ENCODE measurements at regions not wholly inside any gene's neighbourhood (a gene's known extent, or its start where the extent isn't known, plus 50 kb on each side); places are given as distances from the start of the nearest gene placed in this dataset.

- Histone ChIP-seq H3K9me3 (ENCODE audit: insufficient read depth, low read length) (no peaks in the 10 kb centered on the region; the same call in 1 of the 2 replicates), H3K36me3 (ENCODE audit: low read length) (no peaks in the 10 kb centered on the region), H3K4me3 (ENCODE audit: insufficient read depth, low read length, poor library complexity, severe bottlenecking) (no peak overlapping the region), H2AFZ (ENCODE audit: low read depth, low read length, severe bottlenecking) (no peak overlapping the region), H3F3A (ENCODE audit: insufficient read depth) (no peaks in the 10 kb centered on the region), H3K9me2 (replicated peaks; ENCODE audit: insufficient read depth, low read length) (no peaks in the 10 kb centered on the region), H3K4me2 (ENCODE audit: low read depth, low read length, poor library complexity, severe bottlenecking) (no peak overlapping the region), H4K20me1 (ENCODE audit: low read depth, low read length) (no peaks in the 10 kb centered on the region), H3K9ac (ENCODE audit: low read length) (no peak overlapping the region), H3K27ac (ENCODE audit: low read depth, low read length) (no peak overlapping the region), H3K27me3 (ENCODE audit: low read length) (no peaks in the 10 kb centered on the region), H3K79me2 (ENCODE audit: insufficient read depth, low read length) (no peaks in the 10 kb centered on the region)
- TF ChIP-seq CTCF (IDR thresholded peaks at IDR 0.05; ENCODE audit: insufficient read depth, low read length, poor library complexity, severe bottlenecking) = no peak
- TF ChIP-seq EZH2phosphoT487 (conservative IDR thresholded peaks at IDR 0.05; ENCODE audit: low read length) = no peak
These were observed 870.7 kb upstream of the ADGRL2 start for GRCh38 chr1:80929868-80930508.

- Histone ChIP-seq H2AFZ (ENCODE audit: low read depth, low read length, severe bottlenecking) (no peak overlapping the region), H3F3A (ENCODE audit: insufficient read depth) (no peaks in the 10 kb centered on the region), H3K36me3 (ENCODE audit: low read length) (no peaks in the 10 kb centered on the region), H3K4me2 (ENCODE audit: low read depth, low read length, poor library complexity, severe bottlenecking) (no peak overlapping the region), H3K9me2 (replicated peaks; ENCODE audit: insufficient read depth, low read length) (no peaks in the 10 kb centered on the region), H4K20me1 (ENCODE audit: low read depth, low read length) (no peaks in the 10 kb centered on the region), H3K27ac (ENCODE audit: low read depth, low read length) (no peak overlapping the region), H3K9ac (ENCODE audit: low read length) (no peak overlapping the region), H3K79me2 (ENCODE audit: insufficient read depth, low read length) (no peaks in the 10 kb centered on the region), H3K9me3 (ENCODE audit: insufficient read depth, low read length) (no peaks in the 10 kb centered on the region), H3K27me3 (ENCODE audit: low read length) (no peaks in the 10 kb centered on the region), H3K4me3 (ENCODE audit: insufficient read depth, low read length, poor library complexity, severe bottlenecking) (no peak overlapping the region)
- no peak for TF ChIP-seq CTCF (IDR thresholded peaks at IDR 0.05; ENCODE audit: insufficient read depth, low read length, poor library complexity, severe bottlenecking)
- TF ChIP-seq EZH2phosphoT487 (conservative IDR thresholded peaks at IDR 0.05; ENCODE audit: low read length) = no peak
These were observed 874.2 kb upstream of the ADGRL2 start for GRCh38 chr1:80926531-80926930.

GRCh38 chr1:80925130-80925805 lies 875.5 kb upstream of the ADGRL2 start:
- Histone ChIP-seq H3K79me2 (ENCODE audit: insufficient read depth, low read length) (no peaks in the 10 kb centered on the region), H3K27me3 (ENCODE audit: low read length) (no peaks in the 10 kb centered on the region), H3K9me2 (replicated peaks; ENCODE audit: insufficient read depth, low read length) (no peaks in the 10 kb centered on the region), H3K9ac (ENCODE audit: low read length) (no peak overlapping the region), H2AFZ (ENCODE audit: low read depth, low read length, severe bottlenecking) (no peak overlapping the region), H3K36me3 (ENCODE audit: low read length) (no peaks in the 10 kb centered on the region), H3K4me2 (ENCODE audit: low read depth, low read length, poor library complexity, severe bottlenecking) (no peak overlapping the region), H3K9me3 (ENCODE audit: insufficient read depth, low read length) (no peaks in the 10 kb centered on the region), H3K4me3 (ENCODE audit: insufficient read depth, low read length, poor library complexity, severe bottlenecking) (no peak overlapping the region), H3K27ac (ENCODE audit: low read depth, low read length) (no peak overlapping the region), H4K20me1 (ENCODE audit: low read depth, low read length) (no peaks in the 10 kb centered on the region), H3F3A (ENCODE audit: insufficient read depth) (no peaks in the 10 kb centered on the region)
- TF ChIP-seq CTCF (IDR thresholded peaks at IDR 0.05; ENCODE audit: insufficient read depth, low read length, poor library complexity, severe bottlenecking) (no peak), EZH2phosphoT487 (conservative IDR thresholded peaks at IDR 0.05; ENCODE audit: low read length) (no peak)

Data from SU-DHL-6 (cell line).